GM23248 (cell line): ENCODE measurements at regions not wholly inside any gene's neighbourhood (a gene's known extent, or its start where the extent isn't known, plus 50 kb on each side); places are given as distances from the start of the nearest gene placed in this dataset.
A peak's percentile ranks its signal among the peaks of the same experiment; 100 is the strongest.

Experiments used
- DNase-seq: peaks from one replicate; pipeline ENCODE4 v3.0.0-alpha.2; 2015
- H2AFZ ChIP-seq: fragments of 200-600 bp; sonication (generic); 2 replicates; pipeline ENCODE4 v1.6.1; 2016; ENCODE audit warnings: antibody characterized with exemption
- H3F3A ChIP-seq: fragments of 200-600 bp; sonication (generic); 2 replicates; pipeline ENCODE4 v1.6.1; 2016; ENCODE audit warnings: mild to moderate bottlenecking, antibody characterized with exemption, mixed run types; ENCODE audit not compliant: insufficient read depth
- H3K27ac ChIP-seq: fragments of 200-600 bp; sonication (generic); 2 replicates; pipeline ENCODE4 v1.5.1; 2016; ENCODE audit warnings: mild to moderate bottlenecking
- H3K27me3 ChIP-seq: fragments of 200-600 bp; sonication (generic); replicated peaks from 2 replicates; pipeline ENCODE4 v1.6.1; 2016; ENCODE audit warnings: mild to moderate bottlenecking; ENCODE audit not compliant: insufficient read depth
- H3K36me3 ChIP-seq: fragments of 200-600 bp; sonication (generic); 2 replicates; pipeline ENCODE4 v1.6.1; 2016; ENCODE audit warnings: low read depth, mild to moderate bottlenecking
- H3K4me1 ChIP-seq: fragments of 200-600 bp; sonication (generic); 2 replicates; pipeline ENCODE4 v1.6.1; 2016; ENCODE audit warnings: mild to moderate bottlenecking; ENCODE audit not compliant: insufficient read depth
- H3K4me2 ChIP-seq: fragments of 200-600 bp; sonication (generic); one replicate; pipeline ENCODE4 v1.6.1; 2016; ENCODE audit warnings: mild to moderate bottlenecking; ENCODE audit not compliant: unreplicated experiment
- H3K4me3 ChIP-seq: fragments of 200-600 bp; sonication (generic); 2 replicates; pipeline ENCODE4 v1.5.1; 2016; ENCODE audit warnings: mild to moderate bottlenecking
- H3K79me2 ChIP-seq: fragments of 200-600 bp; sonication (generic); 2 replicates; pipeline ENCODE4 v1.6.1; 2016; ENCODE audit warnings: mild to moderate bottlenecking; ENCODE audit not compliant: insufficient read depth
- H3K9ac ChIP-seq: fragments of 200-600 bp; sonication (generic); 2 replicates; pipeline ENCODE4 v1.6.1; 2016; ENCODE audit warnings: mild to moderate bottlenecking
- H3K9me2 ChIP-seq: fragments of 200-600 bp; sonication (generic); 2 replicates; pipeline ENCODE4 v1.6.1; 2016; ENCODE audit warnings: mixed run types, mild to moderate bottlenecking, moderate library complexity; ENCODE audit not compliant: insufficient read depth
- H3K9me3 ChIP-seq: fragments of 200-600 bp; sonication (generic); one replicate; pipeline ENCODE4 v1.6.1; 2017; ENCODE audit warnings: low read depth
- H4K20me1 ChIP-seq: fragments of 200-600 bp; sonication (generic); 2 replicates; pipeline ENCODE4 v1.6.0; 2016; ENCODE audit not compliant: insufficient read depth
- EZH2 ChIP-seq: fragments of 200-600 bp; sonication (generic); IDR thresholded peaks from 2 replicates; pipeline ENCODE4 v1.6.1; 2018; ENCODE audit warnings: antibody characterized with exemption, mild to moderate bottlenecking; ENCODE audit not compliant: insufficient read depth, poor library complexity, severe bottlenecking
- EZH2phosphoT487 ChIP-seq: fragments of 200-600 bp; sonication (generic); IDR thresholded peaks from 2 replicates; pipeline ENCODE4 v1.6.1; 2018; ENCODE audit warnings: antibody characterized with exemption, moderate library complexity, mild to moderate bottlenecking, low read depth; ENCODE audit not compliant: insufficient read depth
- WGBS, 2 experiments: methylation state at CpG; one replicate each; pipeline ENCODE4 v1.1.6; 2015 to 2017; ENCODE audit warnings: low lambda C conversion rate in 2 of 2, low coverage in 1 of 2; ENCODE audit errors: missing lambda C conversion rate in 2 of 2; 5-methylcytosine and 5-hydroxymethylcytosine counted together
- in situ Hi-C: fragments of 300-500 bp; cut with MboI; formaldehyde crosslinking; loops from 2 replicates; pipeline ENCODE4 v1.15.0; 2020

- H3K9me2 ChIP-seq = no peaks in the 10 kb centered on the region
- no peaks in the 10 kb centered on the region for H3F3A ChIP-seq
- no peaks in the 10 kb centered on the region for H3K9me3 ChIP-seq
- no peaks in the 10 kb centered on the region for H3K27me3 ChIP-seq
- H3K4me2 ChIP-seq = no peak overlapping the region
- no peak overlapping the region for H3K27ac ChIP-seq
- H3K9ac ChIP-seq = no peak overlapping the region
- no peaks in the 10 kb centered on the region for H4K20me1 ChIP-seq
- WGBS, 2 experiments = 16 to 21% methylated on average over 3 of the region's 3 CpGs
- no peak overlapping the region for H3K4me3 ChIP-seq
- H3K36me3 ChIP-seq = no peaks in the 10 kb centered on the region
- DNase-seq = no peak
- H2AFZ ChIP-seq = no peak overlapping the region
- no peaks in the 10 kb centered on the region for H3K4me1 ChIP-seq
- no peaks in the 10 kb centered on the region for H3K79me2 ChIP-seq
- no peak for TF ChIP-seq EZH2
- no peak for TF ChIP-seq EZH2phosphoT487
- in situ Hi-C loops = no loop called here
Observed at GRCh38 chr11:127528297-127528696, 527.7 kb upstream of the KIRREL3 start.

- Histone ChIP-seq H3K9ac (no peak overlapping the region), H3K36me3 (no peaks in the 10 kb centered on the region), H3F3A (no peaks in the 10 kb centered on the region), H3K27me3 (0 out of 2 replicates have a peak, but pooled peaks cover 4% of the 10 kb centered on the region), H3K4me2 (no peak overlapping the region), H4K20me1 (no peaks in the 10 kb centered on the region), H3K27ac (no peak overlapping the region), H3K9me2 (no peaks in the 10 kb centered on the region), H2AFZ (no peak overlapping the region), H3K4me1 (no peaks in the 10 kb centered on the region), H3K9me3 (no peaks in the 10 kb centered on the region), H3K79me2 (no peaks in the 10 kb centered on the region), H3K4me3 (no peak overlapping the region)
- in situ Hi-C loops = no loop called here
- 4 to 5% methylated on average over 4 of the region's 4 CpGs for WGBS, 2 experiments
- TF ChIP-seq EZH2 (no peak), EZH2phosphoT487 (no peak)
- DNase-seq = no peak
Observed at GRCh38 chr11:127524618-127525017, 524.0 kb upstream of the KIRREL3 start.

DNA sequence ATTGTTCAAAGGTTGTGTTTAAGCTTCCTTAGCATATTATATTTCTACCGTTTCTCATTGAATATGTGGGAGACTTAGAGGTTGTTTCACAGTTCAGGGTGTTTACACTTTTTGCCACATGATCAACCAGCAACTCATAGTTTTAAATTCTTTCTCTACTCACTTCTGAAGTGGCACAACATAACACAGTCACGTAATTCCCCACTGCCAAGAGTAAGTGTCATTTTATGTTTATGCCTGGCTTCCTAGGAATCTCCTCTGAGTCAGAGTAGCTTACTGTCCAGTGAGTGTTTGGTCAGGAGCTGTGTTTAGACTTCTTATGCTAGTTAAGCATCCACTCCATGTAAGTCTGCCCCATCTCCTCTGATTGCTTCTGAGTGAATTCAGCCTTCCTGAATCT is 520.8 kb upstream of the KIRREL3 start:
- in situ Hi-C loops = no loop called here
- no peak for TF ChIP-seq EZH2
- TF ChIP-seq EZH2phosphoT487 = no peak
- no peaks in the 10 kb centered on the region for H3K9me2 ChIP-seq
- no peaks in the 10 kb centered on the region for H3K36me3 ChIP-seq
- H2AFZ ChIP-seq = no peak overlapping the region
- H3K9me3 ChIP-seq = no peaks in the 10 kb centered on the region
- no peak overlapping the region for H3K27ac ChIP-seq
- 0 out of 2 replicates have a peak, but pooled peaks cover 4% of the 10 kb centered on the region for H3K27me3 ChIP-seq
- no peaks in the 10 kb centered on the region for H4K20me1 ChIP-seq
- no peak overlapping the region for H3K4me3 ChIP-seq
- no peak overlapping the region for H3K4me2 ChIP-seq
- no peaks in the 10 kb centered on the region for H3K79me2 ChIP-seq
- no peaks in the 10 kb centered on the region for H3F3A ChIP-seq
- WGBS, 2 experiments = 19 to 21% methylated on average over 2 of the region's 2 CpGs
- no peak overlapping the region for H3K9ac ChIP-seq
- DNase-seq = peak; percentile 59
- H3K4me1 ChIP-seq = no peaks in the 10 kb centered on the region

DNA sequence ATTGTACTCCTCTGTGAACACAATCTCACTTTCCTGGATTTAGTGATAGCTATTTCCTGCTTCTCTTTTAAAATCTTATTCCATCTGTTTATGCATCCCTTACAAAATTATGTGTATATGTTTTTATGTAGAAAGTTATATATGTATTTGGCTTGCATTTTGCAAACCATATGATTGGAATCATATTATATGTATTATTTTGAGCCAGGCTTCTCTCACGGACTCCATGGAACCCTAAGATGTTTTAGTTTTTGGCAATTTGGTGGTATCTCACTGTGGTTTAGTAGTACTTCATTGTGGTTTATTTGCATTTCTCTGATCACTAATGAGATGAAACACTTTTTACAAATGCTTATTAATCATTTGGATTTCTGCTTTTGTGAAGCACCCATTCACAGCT is 507.3 kb upstream of the KIRREL3 start:
- Histone ChIP-seq H3K9me2 (no peaks in the 10 kb centered on the region), H3K27me3 (no peaks in the 10 kb centered on the region), H4K20me1 (no peaks in the 10 kb centered on the region), H3K4me1 (no peaks in the 10 kb centered on the region), H3K36me3 (no peaks in the 10 kb centered on the region), H3K9me3 (no peaks in the 10 kb centered on the region), H2AFZ (no peak overlapping the region), H3F3A (no peaks in the 10 kb centered on the region), H3K27ac (no peak overlapping the region), H3K4me3 (no peak overlapping the region), H3K79me2 (no peaks in the 10 kb centered on the region), H3K4me2 (no peak overlapping the region), H3K9ac (no peak overlapping the region)
- no peak for TF ChIP-seq EZH2phosphoT487
- TF ChIP-seq EZH2 = no peak
- in situ Hi-C loops = no loop called here
- WGBS, 2 experiments = 6 to 7% methylated on average over 1 of the region's 1 CpG
- no peak for DNase-seq

GRCh38 chr11:127506647-127507046 is 506.1 kb upstream of the KIRREL3 start:
- in situ Hi-C loops = no loop called here
- no peak overlapping the region for H2AFZ ChIP-seq
- no peaks in the 10 kb centered on the region for H3K9me2 ChIP-seq
- DNase-seq = no peak
- H3K4me2 ChIP-seq = no peak overlapping the region
- no peak overlapping the region for H3K4me3 ChIP-seq
- no peaks in the 10 kb centered on the region for H3K79me2 ChIP-seq
- no peaks in the 10 kb centered on the region for H3K4me1 ChIP-seq
- H3K36me3 ChIP-seq = no peaks in the 10 kb centered on the region
- no peak for TF ChIP-seq EZH2
- TF ChIP-seq EZH2phosphoT487 = no peak
- no peaks in the 10 kb centered on the region for H3K9me3 ChIP-seq
- no peak overlapping the region for H3K9ac ChIP-seq
- H3K27ac ChIP-seq = no peak overlapping the region
- H3K27me3 ChIP-seq = no peaks in the 10 kb centered on the region
- no peaks in the 10 kb centered on the region for H4K20me1 ChIP-seq
- no peaks in the 10 kb centered on the region for H3F3A ChIP-seq
